Gastrocnemius medialis (tissue), 4 donors: ENCODE measurements at regions not wholly inside any gene's neighbourhood (a gene's known extent, or its start where the extent isn't known, plus 50 kb on each side); places are given as distances from the start of the nearest gene placed in this dataset.

Experiments used
- POLR2A ChIP-seq, 2 donors: fragments of 450-650 bp; IDR thresholded peaks; one replicate each; pipeline ENCODE4 v1.6.1; 2017; ENCODE audit warnings: antibody characterized with exemption in 2 of 2, mild to moderate bottlenecking in 2 of 2, moderate library complexity in 2 of 2
- TF ChIP-seq, protein P1 (sequence below), 5 experiments: fragments of 450-650 bp in 3 of 5; fragments of 200-600 bp in 2 of 5; sonication (generic) in 2 of 5; IDR thresholded peaks in 4 of 5; conservative IDR thresholded peaks in 1 of 5; 1 replicate in 4 of 5; 2 replicates in 1 of 5; pipeline ENCODE4 v1.5.1; 2016 to 2019; ENCODE audit warnings: antibody characterized with exemption in 5 of 5, mild to moderate bottlenecking in 3 of 5, moderate library complexity in 3 of 5

DNA sequence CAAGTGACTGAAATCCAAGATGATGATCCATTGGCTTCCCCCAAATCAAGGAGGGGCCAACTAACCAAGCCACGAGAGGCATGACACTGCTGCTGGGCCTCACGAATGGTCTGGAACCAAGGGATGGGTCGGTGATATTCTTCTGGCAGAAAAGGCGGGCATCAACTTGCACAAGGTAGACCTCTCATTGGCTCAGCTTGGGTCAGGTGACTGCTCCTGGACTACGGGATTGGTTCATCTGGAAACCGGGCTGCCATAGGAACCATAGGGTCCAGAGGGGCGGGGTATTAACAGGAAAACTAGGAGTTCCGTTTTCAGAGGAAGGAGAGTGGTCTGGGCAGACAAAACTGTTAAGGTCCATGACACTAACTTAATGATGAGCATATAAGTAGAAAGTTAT lies 100.9 kb downstream of the TFAP2C start:
- TF ChIP-seq, protein P1, sequence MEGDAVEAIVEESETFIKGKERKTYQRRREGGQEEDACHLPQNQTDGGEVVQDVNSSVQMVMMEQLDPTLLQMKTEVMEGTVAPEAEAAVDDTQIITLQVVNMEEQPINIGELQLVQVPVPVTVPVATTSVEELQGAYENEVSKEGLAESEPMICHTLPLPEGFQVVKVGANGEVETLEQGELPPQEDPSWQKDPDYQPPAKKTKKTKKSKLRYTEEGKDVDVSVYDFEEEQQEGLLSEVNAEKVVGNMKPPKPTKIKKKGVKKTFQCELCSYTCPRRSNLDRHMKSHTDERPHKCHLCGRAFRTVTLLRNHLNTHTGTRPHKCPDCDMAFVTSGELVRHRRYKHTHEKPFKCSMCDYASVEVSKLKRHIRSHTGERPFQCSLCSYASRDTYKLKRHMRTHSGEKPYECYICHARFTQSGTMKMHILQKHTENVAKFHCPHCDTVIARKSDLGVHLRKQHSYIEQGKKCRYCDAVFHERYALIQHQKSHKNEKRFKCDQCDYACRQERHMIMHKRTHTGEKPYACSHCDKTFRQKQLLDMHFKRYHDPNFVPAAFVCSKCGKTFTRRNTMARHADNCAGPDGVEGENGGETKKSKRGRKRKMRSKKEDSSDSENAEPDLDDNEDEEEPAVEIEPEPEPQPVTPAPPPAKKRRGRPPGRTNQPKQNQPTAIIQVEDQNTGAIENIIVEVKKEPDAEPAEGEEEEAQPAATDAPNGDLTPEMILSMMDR (IDR thresholded peaks at IDR 0.05 in 4 of 5, conservative IDR thresholded peaks at IDR 0.05 in 1 of 5) = no peak
- no peak for TF ChIP-seq POLR2A (IDR thresholded peaks at IDR 0.05)
